ENCODE measurements at regions not wholly inside any gene's neighbourhood (a gene's known extent, or its start where the extent isn't known, plus 50 kb on each side); places are given as distances from the start of the nearest gene placed in this dataset.

GRCh38 chr9:85452841-85453240, 288.9 kb downstream of the AGTPBP1 start:
- no peaks in the 10 kb centered on the region for H3K4me1 ChIP-seq (ENCODE audit: control insufficient read depth in 4 of 4, insufficient read depth in 4 of 4, low read length in 3 of 4)
- no peaks in the 10 kb centered on the region for H3K27me3 ChIP-seq (ENCODE audit: control insufficient read depth in 4 of 4, insufficient read depth in 4 of 4, low read length in 3 of 4)
- WGBS: 35% methylated on average over 1 of the region's 1 CpG
- no peak for DNase-seq (ENCODE audit: low spot score)
- no peaks in the 10 kb centered on the region for H3K9me3 ChIP-seq (ENCODE audit: control insufficient read depth in 4 of 4, low read length in 3 of 4)
- H3K9ac ChIP-seq (ENCODE audit: low read depth in 1 of 2, low read length in 2 of 2): no peak overlapping the region
- H3K27ac ChIP-seq (ENCODE audit: low read depth in 1 of 2, low read length in 2 of 2): no peak overlapping the region
- H3K4me3 ChIP-seq (ENCODE audit: low read depth in 1 of 3, low read length in 3 of 3): no peak overlapping the region
- TF ChIP-seq HNF4G (IDR thresholded peaks at IDR 0.05): no peak
- TF ChIP-seq FOXA2 (IDR thresholded peaks at IDR 0.05): no peak
- no peak for TF ChIP-seq RXRA (IDR thresholded peaks at IDR 0.05)
- TF ChIP-seq CTCF (IDR thresholded peaks at IDR 0.05; ENCODE audit: low read depth, low read length, missing input control): no peak
- no peak for TF ChIP-seq FOXA1 (IDR thresholded peaks at IDR 0.05)
- no peak for TF ChIP-seq RAD21 (IDR thresholded peaks at IDR 0.05)
- no peaks in the 10 kb centered on the region for H3K36me3 ChIP-seq (ENCODE audit: control insufficient read depth in 4 of 4, insufficient read depth in 3 of 4, low read depth in 1 of 4, low read length in 3 of 4)

- no peak overlapping the region for H3K27ac ChIP-seq (ENCODE audit: low read depth in 1 of 2, low read length in 2 of 2)
- no peak for TF ChIP-seq YY1 (IDR thresholded peaks at IDR 0.05)
- no peak for TF ChIP-seq GABPA (IDR thresholded peaks at IDR 0.05 in 1 of 2, conservative IDR thresholded peaks at IDR 0.05 in 1 of 2)
- no peak for TF ChIP-seq HNF4A (conservative IDR thresholded peaks at IDR 0.05)
- H3K36me3 ChIP-seq (ENCODE audit: control insufficient read depth in 4 of 4, insufficient read depth in 3 of 4, low read depth in 1 of 4, low read length in 3 of 4): no peaks in the 10 kb centered on the region
- H3K4me3 ChIP-seq (ENCODE audit: low read depth in 1 of 3, low read length in 3 of 3): no peak overlapping the region
- H3K9ac ChIP-seq (ENCODE audit: low read depth in 1 of 2, low read length in 2 of 2): no peak overlapping the region
- H3K9me3 ChIP-seq (ENCODE audit: control insufficient read depth in 4 of 4, low read length in 3 of 4): no peaks in the 10 kb centered on the region
- DNase-seq (ENCODE audit: low spot score): no peak
- WGBS: 87% methylated on average over 3 of the region's 3 CpGs
- H3K4me1 ChIP-seq (ENCODE audit: control insufficient read depth in 4 of 4, insufficient read depth in 4 of 4, low read length in 3 of 4): no peaks in the 10 kb centered on the region
- H3K27me3 ChIP-seq (ENCODE audit: control insufficient read depth in 4 of 4, insufficient read depth in 4 of 4, low read length in 3 of 4): no peaks in the 10 kb centered on the region
These were observed 290.1 kb downstream of the AGTPBP1 start for GRCh38 chr9:85451680-85452079.

- H3K27ac ChIP-seq (ENCODE audit: low read depth in 1 of 2, low read length in 2 of 2): no peak overlapping the region
- TF ChIP-seq RAD21 (IDR thresholded peaks at IDR 0.05) (no peak), TAF1 (conservative IDR thresholded peaks at IDR 0.05) (no peak), HNF4G (IDR thresholded peaks at IDR 0.05) (no peak), REST (IDR thresholded peaks at IDR 0.05) (no peak), FOXA2 (IDR thresholded peaks at IDR 0.05) (no peak), MAX (IDR thresholded peaks at IDR 0.05) (no peak), GABPA (IDR thresholded peaks at IDR 0.05 in 1 of 2, conservative IDR thresholded peaks at IDR 0.05 in 1 of 2) (no peak), SP1 (IDR thresholded peaks at IDR 0.05) (no peak), ATF3 (IDR thresholded peaks at IDR 0.05) (no peak), YY1 (IDR thresholded peaks at IDR 0.05) (no peak), EGR1 (IDR thresholded peaks at IDR 0.05; ENCODE audit: low read depth in 2 of 2) (no peak)
- H3K27me3 ChIP-seq (ENCODE audit: control insufficient read depth in 4 of 4, insufficient read depth in 4 of 4, low read length in 3 of 4): peaks cover 0 to 2% (median 0%) of the 10 kb centered on the region in 4 donors
- no peak overlapping the region for H3K9ac ChIP-seq (ENCODE audit: low read depth in 1 of 2, low read length in 2 of 2)
- H3K4me3 ChIP-seq (ENCODE audit: low read depth in 1 of 3, low read length in 3 of 3): no peak overlapping the region
- peaks cover 0 to 6% (median under 1%) of the 10 kb centered on the region in 4 donors for H3K9me3 ChIP-seq (ENCODE audit: control insufficient read depth in 4 of 4, low read length in 3 of 4)
- H3K4me1 ChIP-seq (ENCODE audit: control insufficient read depth in 4 of 4, insufficient read depth in 4 of 4, low read length in 3 of 4): no peaks in the 10 kb centered on the region
- H3K36me3 ChIP-seq (ENCODE audit: control insufficient read depth in 4 of 4, insufficient read depth in 3 of 4, low read depth in 1 of 4, low read length in 3 of 4): no peaks in the 10 kb centered on the region
- DNase-seq (ENCODE audit: low spot score): no peak
These were observed 295.9 kb downstream of the AGTPBP1 start for GRCh38 chr9:85445887-85446286.
